ENCODE measurements at regions not wholly inside any gene's neighbourhood (a gene's known extent, or its start where the extent isn't known, plus 50 kb on each side); places are given as distances from the start of the nearest gene placed in this dataset.
A peak's percentile ranks its signal among the peaks of the same experiment; 100 is the strongest.

GRCh38 chr13:84238381-84238780 lies 356.1 kb upstream of the SLITRK1 start:
- DNase-seq = no peak

GRCh38 chr13:84237143-84237542 lies 354.9 kb upstream of the SLITRK1 start:
- no peak for DNase-seq

GRCh38 chr13:84234416-84234815 lies 352.1 kb upstream of the SLITRK1 start:
- no peak for DNase-seq

GRCh38 chr13:84230568-84230967 lies 348.3 kb upstream of the SLITRK1 start:
- DNase-seq = no peak

- DNase-seq = no peak
Observed at GRCh38 chr13:84211048-84211447, 328.8 kb upstream of the SLITRK1 start.

GRCh38 chr13:84208246-84208910 lies 326.1 kb upstream of the SLITRK1 start:
- DNase-seq = no peak

GRCh38 chr13:84207509-84207908 lies 325.2 kb upstream of the SLITRK1 start:
- DNase-seq = no peak

GRCh38 chr13:84200971-84201370 lies 318.7 kb upstream of the SLITRK1 start:
- DNase-seq = no peak

- DNase-seq = no peak
Observed at GRCh38 chr13:84192125-84192524, 309.9 kb upstream of the SLITRK1 start.

- DNase-seq = no peak
Observed at GRCh38 chr13:84191139-84191538, 308.9 kb upstream of the SLITRK1 start.

GRCh38 chr13:84187626-84188025 lies 305.4 kb upstream of the SLITRK1 start:
- DNase-seq = no peak

- DNase-seq = no peak
Observed at GRCh38 chr13:84139561-84140158, 257.4 kb upstream of the SLITRK1 start.

- DNase-seq = peak; percentile 3 to 4
Observed at GRCh38 chr13:84137292-84137691, 255.0 kb upstream of the SLITRK1 start.

- DNase-seq = no peak
Observed at GRCh38 chr13:84136582-84136981, 254.3 kb upstream of the SLITRK1 start.

- no peak for DNase-seq
Observed at GRCh38 chr13:84132491-84132890, 250.2 kb upstream of the SLITRK1 start.

- no peak for DNase-seq
Observed at GRCh38 chr13:84131249-84131648, 249.0 kb upstream of the SLITRK1 start.

- DNase-seq = no peak
Observed at GRCh38 chr13:84130495-84131114, 248.3 kb upstream of the SLITRK1 start.

GRCh38 chr13:84129966-84130365 lies 247.7 kb upstream of the SLITRK1 start:
- no peak for DNase-seq

GRCh38 chr13:84127597-84128128 lies 245.4 kb upstream of the SLITRK1 start:
- no peak for DNase-seq

GRCh38 chr13:84126671-84127171 lies 244.4 kb upstream of the SLITRK1 start:
- DNase-seq = no peak

GRCh38 chr13:84121456-84121855 lies 239.2 kb upstream of the SLITRK1 start:
- DNase-seq = no peak

GRCh38 chr13:84118839-84119409 lies 236.7 kb upstream of the SLITRK1 start:
- DNase-seq = no peak

GRCh38 chr13:84098273-84098672 lies 216.0 kb upstream of the SLITRK1 start:
- DNase-seq = no peak

- no peak for DNase-seq
Observed at GRCh38 chr13:84097148-84097547, 214.9 kb upstream of the SLITRK1 start.
